ENCODE measurements at regions not wholly inside any gene's neighbourhood (a gene's known extent, or its start where the extent isn't known, plus 50 kb on each side); places are given as distances from the start of the nearest gene placed in this dataset.
"Not testable (repeated sequence)": the region's sequence is repeated elsewhere in the genome, so short reads cannot be mapped to it uniquely, and the experiment has no call there.

DNA sequence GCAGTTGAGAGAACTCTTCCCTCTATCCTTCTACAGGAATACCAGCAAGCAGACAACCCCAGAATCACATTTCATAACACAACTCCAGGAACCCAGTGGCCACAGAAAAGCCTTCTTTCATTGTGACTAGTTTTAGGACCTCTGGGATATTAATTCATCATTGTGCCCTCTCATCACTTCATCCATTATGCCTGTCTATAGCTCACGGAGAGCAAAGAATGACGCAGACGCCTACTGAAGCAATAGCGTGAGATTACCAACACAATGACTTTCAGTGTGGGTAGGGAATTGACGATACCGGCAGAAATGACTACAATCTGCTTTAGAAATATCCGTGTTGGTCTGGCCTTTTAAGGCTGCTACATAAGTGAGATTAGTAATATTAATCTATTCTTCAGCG is 158.1 kb upstream of the FOXG1 start:
- no CpG with 5 or more reads among the region's 8 CpGs for WGBS (ENCODE audit: insufficient coverage)
- no peaks in the 10 kb centered on the region for H3K4me1 ChIP-seq (ENCODE audit: control insufficient read depth, insufficient read depth, low read length)
- H3K27ac ChIP-seq (ENCODE audit: low read length) = no peak overlapping the region
- H3K9me3 ChIP-seq (replicated peaks; ENCODE audit: control insufficient read depth, low read depth, low read length) = no peaks in the 10 kb centered on the region
- DNase-seq = no peak
- no peaks in the 10 kb centered on the region for H3K27me3 ChIP-seq (ENCODE audit: control insufficient read depth, insufficient read depth, low read length)
- H3K4me3 ChIP-seq (ENCODE audit: low read length) = no peak overlapping the region
- H3K36me3 ChIP-seq (ENCODE audit: control insufficient read depth, insufficient read depth, low read length) = no peaks in the 10 kb centered on the region

DNA sequence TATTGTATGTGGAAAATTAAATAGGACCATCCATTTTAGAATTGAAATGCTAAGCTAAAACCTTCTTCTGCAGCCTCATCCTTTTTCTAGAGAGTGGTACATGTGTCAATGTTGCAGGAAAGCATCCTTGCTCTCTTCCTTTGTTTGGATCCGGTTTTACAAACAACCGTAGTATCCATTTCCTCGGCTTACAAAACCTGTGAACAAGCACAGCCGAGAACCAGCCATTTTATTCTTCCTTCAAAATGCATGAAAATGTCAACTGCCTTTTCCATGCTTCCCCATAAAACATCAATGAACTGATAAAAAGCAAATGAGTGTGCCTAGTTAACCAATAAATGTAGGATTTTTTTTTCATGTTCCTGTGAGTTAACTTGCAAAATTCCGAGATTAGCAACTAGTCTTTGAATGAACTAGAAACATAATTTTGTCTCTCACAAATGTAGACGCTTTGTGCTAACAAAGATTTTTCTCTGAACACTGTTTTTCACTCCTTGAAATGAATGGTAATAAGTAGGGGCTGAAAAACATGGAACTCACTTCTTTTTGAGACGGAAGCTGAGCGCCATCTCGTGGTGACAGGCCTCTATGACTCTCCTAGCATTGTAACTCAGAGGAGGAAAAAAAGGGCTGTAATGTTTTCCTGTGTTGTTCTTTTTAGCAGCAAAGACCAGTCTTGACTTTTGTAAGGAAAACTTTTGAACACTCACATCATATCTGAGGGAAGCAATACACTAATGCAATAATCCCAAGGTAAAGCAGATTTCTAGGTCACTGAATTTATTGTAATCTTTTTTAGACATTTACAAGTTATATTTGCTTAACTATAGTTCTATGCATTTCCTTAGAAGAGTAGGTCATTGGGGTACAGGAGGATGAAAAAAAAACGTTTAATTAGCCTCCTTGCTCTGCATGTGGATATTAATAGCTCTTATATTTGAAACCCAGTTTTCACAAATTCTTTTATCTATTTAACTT is 157.4 kb upstream of the FOXG1 start:
- H3K4me3 ChIP-seq (ENCODE audit: low read length) = no peak overlapping the region
- WGBS (ENCODE audit: insufficient coverage) = 63% methylated on average over 3 of the region's 10 CpGs
- no peaks in the 10 kb centered on the region for H3K27me3 ChIP-seq (ENCODE audit: control insufficient read depth, insufficient read depth, low read length)
- no peaks in the 10 kb centered on the region for H3K9me3 ChIP-seq (replicated peaks; ENCODE audit: control insufficient read depth, low read depth, low read length)
- no peaks in the 10 kb centered on the region for H3K4me1 ChIP-seq (ENCODE audit: control insufficient read depth, insufficient read depth, low read length)
- no peaks in the 10 kb centered on the region for H3K36me3 ChIP-seq (ENCODE audit: control insufficient read depth, insufficient read depth, low read length)
- no peak overlapping the region for H3K27ac ChIP-seq (ENCODE audit: low read length)
- peak; percentile 81 for DNase-seq

DNA sequence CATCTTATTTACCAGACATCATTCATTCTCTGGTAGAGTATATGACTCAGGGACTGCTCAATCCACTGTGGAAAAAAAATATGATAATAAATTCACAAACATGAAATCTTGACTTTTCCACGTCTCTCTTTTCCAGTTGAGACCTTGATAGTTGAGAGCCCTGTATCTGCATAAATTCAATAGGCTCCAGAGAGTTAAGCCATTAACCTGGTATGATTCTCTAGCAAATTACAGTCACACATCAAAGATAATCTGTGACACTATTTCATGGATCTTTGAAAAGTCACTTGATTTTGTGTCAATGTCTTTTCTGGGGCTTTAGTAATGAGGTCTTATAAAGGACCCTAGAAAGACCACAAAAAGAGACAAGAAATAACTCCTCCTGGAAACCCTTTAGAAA is 154.2 kb upstream of the FOXG1 start:
- no CpG with 5 or more reads among the region's 1 CpG for WGBS (ENCODE audit: insufficient coverage)
- no peak overlapping the region for H3K27ac ChIP-seq (ENCODE audit: low read length)
- no peak overlapping the region for H3K4me3 ChIP-seq (ENCODE audit: low read length)
- H3K36me3 ChIP-seq (ENCODE audit: control insufficient read depth, insufficient read depth, low read length) = no peaks in the 10 kb centered on the region
- H3K27me3 ChIP-seq (ENCODE audit: control insufficient read depth, insufficient read depth, low read length) = no peaks in the 10 kb centered on the region
- H3K9me3 ChIP-seq (replicated peaks; ENCODE audit: control insufficient read depth, low read depth, low read length) = no peaks in the 10 kb centered on the region
- DNase-seq = no peak
- H3K4me1 ChIP-seq (ENCODE audit: control insufficient read depth, insufficient read depth, low read length) = no peaks in the 10 kb centered on the region

DNA sequence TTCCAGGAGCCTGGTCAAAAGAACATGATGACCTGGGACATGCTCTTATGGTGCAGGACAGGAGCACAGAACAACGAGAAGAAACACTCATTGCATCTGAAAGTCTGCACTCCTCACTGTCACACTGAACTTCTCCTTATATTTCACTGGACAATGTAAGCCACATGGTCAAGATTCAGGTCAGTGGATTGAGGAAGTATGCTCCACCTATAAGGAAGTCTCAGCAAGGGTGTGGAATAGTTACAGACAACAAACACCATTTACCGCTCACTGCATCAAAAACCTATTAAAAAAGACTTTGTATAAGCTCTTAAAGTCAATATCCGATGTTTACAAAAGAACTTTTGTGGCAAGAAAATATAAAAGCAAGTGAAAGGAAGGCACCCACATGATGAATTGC is 153.1 kb upstream of the FOXG1 start:
- WGBS (ENCODE audit: insufficient coverage) = 60% methylated on average over 1 of the region's 3 CpGs
- H3K36me3 ChIP-seq (ENCODE audit: control insufficient read depth, insufficient read depth, low read length) = no peaks in the 10 kb centered on the region
- H3K27ac ChIP-seq (ENCODE audit: low read length) = no peak overlapping the region
- DNase-seq = no peak
- no peak overlapping the region for H3K4me3 ChIP-seq (ENCODE audit: low read length)
- no peaks in the 10 kb centered on the region for H3K4me1 ChIP-seq (ENCODE audit: control insufficient read depth, insufficient read depth, low read length)
- no peaks in the 10 kb centered on the region for H3K27me3 ChIP-seq (ENCODE audit: control insufficient read depth, insufficient read depth, low read length)
- H3K9me3 ChIP-seq (replicated peaks; ENCODE audit: control insufficient read depth, low read depth, low read length) = no peaks in the 10 kb centered on the region

DNA sequence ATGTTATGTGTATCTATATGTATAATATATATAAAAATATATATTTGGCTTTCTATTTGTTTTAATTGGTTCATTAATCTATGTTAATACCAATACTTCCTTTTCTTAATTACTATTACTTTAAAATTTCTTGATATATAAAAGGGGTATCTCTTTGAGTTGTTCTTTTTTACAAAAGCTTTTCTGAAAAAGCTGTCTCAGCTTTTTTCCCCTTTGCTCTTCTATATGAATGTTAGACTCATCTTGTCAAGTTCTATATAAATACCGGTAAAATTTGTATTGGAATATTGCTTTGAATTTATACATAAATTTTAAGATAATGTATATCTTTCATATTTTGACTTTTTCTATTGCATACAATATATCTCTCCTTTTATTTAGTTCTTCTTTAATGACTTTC is 139.8 kb upstream of the FOXG1 start:
- Histone ChIP-seq H3K4me1 (ENCODE audit: control insufficient read depth, insufficient read depth, low read length) (no peaks in the 10 kb centered on the region), H3K27ac (ENCODE audit: low read length) (no peak overlapping the region), H3K36me3 (ENCODE audit: control insufficient read depth, insufficient read depth, low read length) (no peaks in the 10 kb centered on the region), H3K27me3 (ENCODE audit: control insufficient read depth, insufficient read depth, low read length) (no peaks in the 10 kb centered on the region), H3K4me3 (ENCODE audit: low read length) (no peak overlapping the region), H3K9me3 (replicated peaks; ENCODE audit: control insufficient read depth, low read depth, low read length) (peaks cover 1% of the 10 kb centered on the region)
- WGBS (ENCODE audit: insufficient coverage) = no CpG with 5 or more reads among the region's 1 CpG
- DNase-seq = no peak

DNA sequence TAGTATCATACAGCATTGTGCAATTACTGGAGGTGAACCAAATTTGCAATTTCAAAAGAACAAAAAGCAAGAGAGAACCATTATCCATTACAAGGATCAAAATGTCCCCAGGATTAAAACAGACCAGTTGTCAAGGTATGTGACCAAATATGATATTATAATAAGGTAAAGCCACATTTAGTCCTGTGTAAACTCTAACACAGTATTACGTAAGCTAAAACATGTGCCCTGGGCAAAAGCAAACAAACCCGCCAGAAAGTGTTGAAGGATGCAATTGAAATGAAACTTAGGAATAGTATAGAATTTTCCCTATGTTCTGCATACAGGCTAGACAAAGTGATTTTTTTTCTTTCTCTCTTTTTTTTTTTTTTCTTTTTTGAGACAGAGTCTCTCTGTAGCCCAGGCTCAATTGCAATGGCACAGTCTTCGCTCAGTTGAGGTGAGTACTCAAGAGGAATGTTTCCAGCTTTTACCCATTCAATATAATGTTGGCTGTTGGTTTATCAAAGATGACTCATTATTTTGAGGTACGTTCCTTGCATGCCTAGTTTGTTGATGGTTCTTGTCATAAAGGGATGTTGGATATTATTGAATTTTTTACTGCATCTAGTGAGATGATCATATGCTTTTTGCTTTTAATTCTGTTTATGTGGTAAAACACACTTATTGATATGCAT is 137.1 kb upstream of the FOXG1 start:
- Histone ChIP-seq H3K27me3 (ENCODE audit: control insufficient read depth, insufficient read depth, low read length) (no peaks in the 10 kb centered on the region), H3K36me3 (ENCODE audit: control insufficient read depth, insufficient read depth, low read length) (no peaks in the 10 kb centered on the region), H3K4me3 (ENCODE audit: low read length) (no peak overlapping the region), H3K4me1 (ENCODE audit: control insufficient read depth, insufficient read depth, low read length) (no peaks in the 10 kb centered on the region), H3K27ac (ENCODE audit: low read length) (no peak overlapping the region), H3K9me3 (replicated peaks; ENCODE audit: control insufficient read depth, low read depth, low read length) (peaks cover 4% of the 10 kb centered on the region)
- DNase-seq = no peak
- no CpG with 5 or more reads among the region's 4 CpGs for WGBS (ENCODE audit: insufficient coverage)

DNA sequence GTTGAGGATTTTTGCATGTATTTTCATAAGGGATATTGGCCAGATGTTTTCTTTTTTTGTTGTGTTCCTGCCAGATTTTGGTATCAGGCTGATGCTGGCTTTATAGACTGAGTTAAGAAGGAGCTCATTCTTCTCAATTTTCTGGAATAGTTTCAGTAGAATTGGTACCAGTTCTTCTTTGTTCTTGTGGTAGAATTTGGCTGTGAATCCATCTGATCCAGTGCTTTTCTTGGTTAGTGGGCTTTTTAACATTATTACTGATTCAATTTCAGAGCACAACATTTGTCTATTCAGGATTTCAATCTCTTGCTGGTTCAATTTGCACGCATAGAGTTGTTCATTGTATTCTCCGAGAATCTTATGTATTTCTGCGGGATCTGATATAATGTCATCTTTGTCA is 136.5 kb upstream of the FOXG1 start:
- no peaks in the 10 kb centered on the region for H3K4me1 ChIP-seq (ENCODE audit: control insufficient read depth, insufficient read depth, low read length)
- WGBS (ENCODE audit: insufficient coverage) = no CpG with 5 or more reads among the region's 3 CpGs
- no peak overlapping the region for H3K4me3 ChIP-seq (ENCODE audit: low read length)
- DNase-seq = no peak
- H3K27ac ChIP-seq (ENCODE audit: low read length) = no peak overlapping the region
- H3K9me3 ChIP-seq (replicated peaks; ENCODE audit: control insufficient read depth, low read depth, low read length) = peaks cover 4% of the 10 kb centered on the region
- no peaks in the 10 kb centered on the region for H3K36me3 ChIP-seq (ENCODE audit: control insufficient read depth, insufficient read depth, low read length)
- H3K27me3 ChIP-seq (ENCODE audit: control insufficient read depth, insufficient read depth, low read length) = no peaks in the 10 kb centered on the region

DNA sequence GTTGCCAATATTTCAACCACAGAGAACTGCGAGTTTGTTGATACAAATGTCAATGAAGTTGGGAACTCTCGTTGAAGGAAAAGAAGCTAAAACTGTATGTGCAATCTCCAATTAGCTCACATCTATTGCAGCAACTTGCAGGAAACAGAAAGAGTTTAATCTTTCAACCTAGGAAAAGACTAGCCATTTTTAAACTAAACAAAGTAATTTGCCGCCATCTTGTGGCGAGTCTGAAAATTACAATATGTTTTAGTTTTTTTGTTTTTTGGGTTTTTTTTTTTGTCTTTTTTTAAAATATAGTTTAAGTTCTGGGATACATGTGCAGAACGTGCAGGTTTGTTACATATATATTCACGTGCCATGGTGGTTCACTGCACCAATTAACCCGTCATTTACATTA is 131.2 kb upstream of the FOXG1 start:
- peaks cover 4% of the 10 kb centered on the region for H3K9me3 ChIP-seq (replicated peaks; ENCODE audit: control insufficient read depth, low read depth, low read length)
- H3K36me3 ChIP-seq (ENCODE audit: control insufficient read depth, insufficient read depth, low read length) = no peaks in the 10 kb centered on the region
- 0% methylated on average over 1 of the region's 7 CpGs for WGBS (ENCODE audit: insufficient coverage)
- H3K4me1 ChIP-seq (ENCODE audit: control insufficient read depth, insufficient read depth, low read length) = no peaks in the 10 kb centered on the region
- no peak overlapping the region for H3K4me3 ChIP-seq (ENCODE audit: low read length)
- peak; percentile 57 for DNase-seq
- H3K27ac ChIP-seq (ENCODE audit: low read length) = no peak overlapping the region
- H3K27me3 ChIP-seq (ENCODE audit: control insufficient read depth, insufficient read depth, low read length) = no peaks in the 10 kb centered on the region

DNA sequence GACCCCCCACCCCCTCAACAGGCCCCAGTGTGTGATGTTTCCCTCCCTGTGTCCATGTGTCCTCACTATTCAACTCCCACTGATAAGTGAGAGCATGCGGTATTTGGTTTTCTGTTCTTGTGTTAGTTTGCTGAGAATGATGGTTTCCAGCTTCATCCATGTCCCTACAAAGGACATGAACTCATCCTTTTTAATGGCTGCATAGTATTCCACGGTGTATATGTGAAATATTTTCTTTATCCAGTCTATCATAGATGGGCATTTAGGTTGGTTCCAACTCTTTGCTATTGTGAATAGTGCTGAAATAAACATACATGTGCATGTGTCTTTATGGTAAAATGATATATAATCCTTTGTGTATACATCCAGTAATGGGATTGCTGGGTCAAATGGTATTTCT is 130.8 kb upstream of the FOXG1 start:
- not testable (repeated sequence) for H3K27me3 ChIP-seq (ENCODE audit: control insufficient read depth, insufficient read depth, low read length); H3K4me3 ChIP-seq (ENCODE audit: low read length); H3K9me3 ChIP-seq (replicated peaks; ENCODE audit: control insufficient read depth, low read depth, low read length); DNase-seq; H3K36me3 ChIP-seq (ENCODE audit: control insufficient read depth, insufficient read depth, low read length); H3K4me1 ChIP-seq (ENCODE audit: control insufficient read depth, insufficient read depth, low read length); H3K27ac ChIP-seq (ENCODE audit: low read length)
- no CpG with 5 or more reads among the region's 2 CpGs for WGBS (ENCODE audit: insufficient coverage)

DNA sequence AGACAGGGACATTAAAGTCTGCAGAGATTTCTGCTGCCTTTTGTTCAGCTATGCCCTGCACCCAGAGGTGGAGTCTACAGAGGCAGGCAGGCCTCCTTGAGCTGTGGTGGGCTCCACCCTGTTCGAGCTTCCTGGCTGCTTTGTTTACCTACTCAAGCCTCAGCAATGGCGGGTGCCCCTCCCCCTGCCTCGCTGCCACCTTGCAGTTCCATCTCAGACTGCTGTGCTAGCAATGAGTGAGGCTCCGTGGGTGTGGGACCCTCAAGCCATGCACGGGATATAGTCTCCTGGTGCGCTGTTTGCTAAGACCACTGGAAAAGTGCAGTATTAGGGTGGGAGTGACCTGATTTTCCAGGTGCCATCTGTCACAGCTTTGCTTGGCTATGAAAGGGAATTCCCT is 125.4 kb upstream of the FOXG1 start:
- 86% methylated on average over 1 of the region's 6 CpGs for WGBS (ENCODE audit: insufficient coverage)
- not testable (repeated sequence) for H3K27ac ChIP-seq (ENCODE audit: low read length); H3K4me1 ChIP-seq (ENCODE audit: control insufficient read depth, insufficient read depth, low read length); DNase-seq; H3K27me3 ChIP-seq (ENCODE audit: control insufficient read depth, insufficient read depth, low read length); H3K4me3 ChIP-seq (ENCODE audit: low read length); H3K9me3 ChIP-seq (replicated peaks; ENCODE audit: control insufficient read depth, low read depth, low read length); H3K36me3 ChIP-seq (ENCODE audit: control insufficient read depth, insufficient read depth, low read length)

Data from muscle of leg (tissue), 3 donors.